GM23338 (cell line): ENCODE measurements at regions not wholly inside any gene's neighbourhood (a gene's known extent, or its start where the extent isn't known, plus 50 kb on each side); places are given as distances from the start of the nearest gene placed in this dataset.

Experiments
- ATAC-seq: fragments of 200-7000 bp; cut with Tn5 transposase; 3 replicates; pipeline ENCODE4 v1.9.1; 2020
- DNase-seq: peaks from one replicate; pipeline ENCODE4 v3.0.0-alpha.2; 2015; ENCODE audit warnings: low spot score
- H2AFZ ChIP-seq: fragments of 200-600 bp; sonication (generic); 2 replicates; pipeline ENCODE4 v1.8.0; 2016; ENCODE audit warnings: antibody characterized with exemption, mild to moderate bottlenecking, moderate library complexity
- H3F3A ChIP-seq: fragments of 200-600 bp; sonication (generic); replicated peaks from 2 replicates; pipeline ENCODE4 v1.8.0; 2017; ENCODE audit warnings: antibody characterized with exemption, mixed run types, low read depth
- H3K27ac ChIP-seq: fragments of 200-600 bp; sonication (generic); 2 replicates; pipeline ENCODE4 v1.6.1; 2016; ENCODE audit warnings: low read depth
- H3K27me3 ChIP-seq: fragments of 200-600 bp; sonication (generic); 2 replicates; pipeline ENCODE4 v1.8.0; 2016; ENCODE audit warnings: mild to moderate bottlenecking, mixed run types, moderate library complexity; ENCODE audit not compliant: insufficient read depth
- H3K36me3 ChIP-seq: fragments of 200-600 bp; sonication (generic); 2 replicates; pipeline ENCODE4 v1.8.0; 2016; ENCODE audit warnings: mild to moderate bottlenecking; ENCODE audit not compliant: insufficient read depth
- H3K4me1 ChIP-seq: fragments of 200-600 bp; sonication (generic); 2 replicates; pipeline ENCODE4 v1.8.0; 2016; ENCODE audit warnings: mild to moderate bottlenecking, moderate library complexity; ENCODE audit not compliant: insufficient read depth
- H3K4me2 ChIP-seq: fragments of 200-600 bp; sonication (generic); 2 replicates; pipeline ENCODE4 v1.7.1; 2017; ENCODE audit warnings: mixed run types
- H3K4me3 ChIP-seq: fragments of 200-600 bp; sonication (generic); 2 replicates; pipeline ENCODE4 v1.6.1; 2016; ENCODE audit warnings: mixed run types
- H3K79me2 ChIP-seq: fragments of 200-600 bp; sonication (generic); replicated peaks from 2 replicates; pipeline ENCODE4 v1.8.0; 2017; ENCODE audit warnings: mild to moderate bottlenecking; ENCODE audit not compliant: insufficient read depth
- H3K9me2 ChIP-seq: fragments of 200-600 bp; sonication (generic); 2 replicates; pipeline ENCODE4 v1.8.0; 2017; ENCODE audit not compliant: insufficient read depth
- H4K20me1 ChIP-seq: fragments of 200-600 bp; sonication (generic); replicated peaks from 2 replicates; pipeline ENCODE4 v1.8.0; 2017; ENCODE audit warnings: mild to moderate bottlenecking; ENCODE audit not compliant: insufficient read depth
- H3K27ac Mint-ChIP-seq: 2 replicates; pipeline ENCODE4 v1.8.0; 2020; ENCODE audit warnings: inconsistent platforms, mild to moderate bottlenecking, moderate library complexity, mixed read lengths
- H3K27me3 Mint-ChIP-seq: 3 replicates; pipeline ENCODE4 v1.8.0; 2022; ENCODE audit warnings: low read depth, mild to moderate bottlenecking, moderate library complexity, mixed read lengths, inconsistent platforms; ENCODE audit not compliant: insufficient read depth, poor library complexity
- H3K36me3 Mint-ChIP-seq: 3 replicates; pipeline ENCODE4 v1.8.0; 2021; ENCODE audit warnings: low read depth, mild to moderate bottlenecking, inconsistent platforms, moderate library complexity, mixed read lengths
- H3K4me1 Mint-ChIP-seq: 3 replicates; pipeline ENCODE4 v1.8.0; 2020; ENCODE audit warnings: mild to moderate bottlenecking, inconsistent platforms, mixed read lengths
- H3K4me3 Mint-ChIP-seq: 3 replicates; pipeline ENCODE4 v1.8.0; 2021; ENCODE audit warnings: moderate library complexity, mild to moderate bottlenecking, inconsistent platforms, mixed read lengths
- H3K9me3 Mint-ChIP-seq: 3 replicates; pipeline ENCODE4 v1.8.0; 2020; ENCODE audit warnings: moderate library complexity, mild to moderate bottlenecking, inconsistent platforms, mixed read lengths
- CREB1 ChIP-seq: fragments of 250-450 bp; sonication (Bioruptor Pico); IDR thresholded peaks from 2 replicates; pipeline ENCODE4 v1.5.0; 2020; ENCODE audit warnings: low read depth, mild to moderate bottlenecking, moderate library complexity
- CTCF ChIP-seq, 2 experiments: fragments of 200-600 bp in 1 of 2; sonication (generic) in 1 of 2; conservative IDR thresholded peaks; 2 replicates each; pipeline versions ENCODE4 v1.5.1 to v1.6.1; 2016 to 2017; ENCODE audit warnings: antibody characterized with exemption in 2 of 2, low read depth in 2 of 2, mild to moderate bottlenecking in 2 of 2, moderate library complexity in 1 of 2
- JUNB ChIP-seq: IDR thresholded peaks from one replicate; pipeline ENCODE4 v1.6.1; 2016; ENCODE audit warnings: antibody characterized with exemption; ENCODE audit not compliant: unreplicated experiment
- REST ChIP-seq: IDR thresholded peaks from one replicate; pipeline ENCODE4 v1.6.1; 2018; ENCODE audit warnings: antibody characterized with exemption; ENCODE audit not compliant: unreplicated experiment
- STAT1 ChIP-seq: IDR thresholded peaks from one replicate; pipeline ENCODE4 v1.6.1; 2016; ENCODE audit warnings: antibody characterized with exemption; ENCODE audit not compliant: unreplicated experiment
- ZNF114 ChIP-seq: fragments of 250-450 bp; sonication (Bioruptor Pico); IDR thresholded peaks from 2 replicates; pipeline ENCODE4 v1.5.0; 2020; ENCODE audit warnings: mild to moderate bottlenecking, moderate library complexity
- ZNF462 ChIP-seq: fragments of 250-450 bp; sonication (Bioruptor Pico); IDR thresholded peaks from 2 replicates; pipeline ENCODE4 v1.5.0; 2020; ENCODE audit warnings: mild to moderate bottlenecking, moderate library complexity

- TF ChIP-seq ZNF462 (CRISPR knock-in tag) = no peak
- TF ChIP-seq JUNB = no peak
- TF ChIP-seq STAT1 = no peak
Measured at GRCh38 chr14:58950555-58950954, 237.9 kb upstream of the DAAM1 start (continued).

GRCh38 chr14:58951143-58951542 is 237.3 kb upstream of the DAAM1 start:
- DNase-seq (no peak), ATAC-seq (no peak)
- no peaks in the 10 kb centered on the region for H3F3A ChIP-seq
- H3K4me1 Mint-ChIP-seq = peaks cover 19% of the 10 kb centered on the region
- no peak overlapping the region for H3K27ac ChIP-seq
- H3K4me2 ChIP-seq = no peak overlapping the region
- H3K9me2 ChIP-seq = no peaks in the 10 kb centered on the region
- peaks cover 3% of the 10 kb centered on the region; the same call in 2 of the 3 replicates for H3K9me3 Mint-ChIP-seq
- no peaks in the 10 kb centered on the region for H3K27me3 Mint-ChIP-seq
- H2AFZ ChIP-seq = no peak overlapping the region
- H4K20me1 ChIP-seq = no peaks in the 10 kb centered on the region
- H3K36me3 Mint-ChIP-seq = no peaks in the 10 kb centered on the region
- no peaks in the 10 kb centered on the region for H3K79me2 ChIP-seq
- no peak overlapping the region for H3K4me3 ChIP-seq
- no peak overlapping the region for H3K27ac Mint-ChIP-seq
- peaks cover 25% of the 10 kb centered on the region for H3K4me1 ChIP-seq
- no peaks in the 10 kb centered on the region for H3K27me3 ChIP-seq
- H3K4me3 Mint-ChIP-seq = no peak overlapping the region
- H3K36me3 ChIP-seq = no peaks in the 10 kb centered on the region
- TF ChIP-seq ZNF114 (CRISPR knock-in tag) (no peak), REST (no peak), CREB1 (CRISPR knock-in tag) (no peak), CTCF (conservative IDR thresholded peaks at IDR 0.05; ENCODE audit: low read depth in 2 of 2) (no peak)
